Upper lobe of right lung (tissue), 1 donor: ENCODE measurements at regions not wholly inside any gene's neighbourhood (a gene's known extent, or its start where the extent isn't known, plus 50 kb on each side); places are given as distances from the start of the nearest gene placed in this dataset.

Source experiments
- ATAC-seq: fragments of 200-7000 bp; cut with Tn5 transposase; one replicate; pipeline ENCODE4 v1.9.1; 2020; ENCODE audit warnings: mild to moderate bottlenecking, moderate library complexity
- DNase-seq: peaks from one replicate; pipeline ENCODE4 v3.0.0-alpha.2; 2020
- H3K27ac ChIP-seq: fragments of 200-600 bp; one replicate; pipeline ENCODE4 v1.8.0; 2022
- H3K27me3 ChIP-seq: fragments of 200-600 bp; one replicate; pipeline ENCODE4 v1.8.0; 2022; ENCODE audit warnings: mild to moderate bottlenecking
- H3K36me3 ChIP-seq: fragments of 200-600 bp; one replicate; pipeline ENCODE4 v1.8.0; 2022
- H3K4me1 ChIP-seq: fragments of 200-600 bp; one replicate; pipeline ENCODE4 v1.8.0; 2022
- H3K4me3 ChIP-seq: fragments of 200-600 bp; one replicate; pipeline ENCODE4 v1.8.0; 2022; ENCODE audit warnings: mild to moderate bottlenecking
- H3K9me3 ChIP-seq: fragments of 200-600 bp; one replicate; pipeline ENCODE4 v1.8.0; 2022
- intact Hi-C: fragments of 100-400 bp; cut with DNase I; formaldehyde crosslinking; loops from one replicate; pipeline ENCODE4 v1.11.0; 2022
- TF ChIP-seq, protein P1 (sequence below): fragments of 200-600 bp; IDR thresholded peaks from one replicate; pipeline ENCODE4 v1.8.0; 2022; ENCODE audit warnings: antibody characterized with exemption
- donor health status: DM: no; HTN: yes; CAD: no; lungs with severe emphysema.

DNA sequence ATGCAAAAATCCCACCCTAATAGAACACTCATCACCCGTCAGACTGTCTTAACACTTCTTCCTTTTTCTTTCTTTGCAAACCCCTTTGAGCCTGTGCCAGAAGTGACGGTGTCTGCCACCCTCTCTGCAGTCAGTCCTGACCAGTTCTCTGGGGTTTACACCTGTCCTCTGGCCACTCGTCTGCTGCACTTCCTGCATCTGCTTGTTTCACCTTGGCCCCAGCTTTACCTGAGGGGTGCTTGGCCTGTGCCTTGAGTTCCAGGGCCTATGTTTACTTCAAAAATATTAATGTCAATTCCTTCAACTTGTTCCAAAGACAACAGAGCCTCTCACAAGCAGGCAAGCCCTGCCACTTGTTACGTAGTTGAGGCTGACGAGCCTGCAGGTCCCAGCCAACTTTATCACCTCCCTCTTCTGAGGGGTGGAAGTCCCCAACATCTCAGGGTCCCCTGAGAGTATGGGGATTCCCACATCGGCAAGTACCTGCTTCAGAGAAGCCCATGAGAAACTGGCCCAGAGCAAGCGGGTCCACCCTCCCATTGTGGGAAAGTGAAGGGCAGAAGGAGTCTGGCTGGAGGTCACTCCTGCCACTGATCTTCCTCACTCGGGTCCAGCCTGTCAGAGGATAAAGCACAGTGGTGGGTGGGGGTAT, 205.4 kb downstream of the DAD1 start:
- no peaks in the 10 kb centered on the region for H3K27me3 ChIP-seq
- H3K9me3 ChIP-seq, result no peaks in the 10 kb centered on the region
- peaks cover 9% of the 10 kb centered on the region for H3K4me1 ChIP-seq
- ATAC-seq (peak; percentile 48), DNase-seq (no peak)
- H3K36me3 ChIP-seq, result no peaks in the 10 kb centered on the region
- TF ChIP-seq, protein P1, sequence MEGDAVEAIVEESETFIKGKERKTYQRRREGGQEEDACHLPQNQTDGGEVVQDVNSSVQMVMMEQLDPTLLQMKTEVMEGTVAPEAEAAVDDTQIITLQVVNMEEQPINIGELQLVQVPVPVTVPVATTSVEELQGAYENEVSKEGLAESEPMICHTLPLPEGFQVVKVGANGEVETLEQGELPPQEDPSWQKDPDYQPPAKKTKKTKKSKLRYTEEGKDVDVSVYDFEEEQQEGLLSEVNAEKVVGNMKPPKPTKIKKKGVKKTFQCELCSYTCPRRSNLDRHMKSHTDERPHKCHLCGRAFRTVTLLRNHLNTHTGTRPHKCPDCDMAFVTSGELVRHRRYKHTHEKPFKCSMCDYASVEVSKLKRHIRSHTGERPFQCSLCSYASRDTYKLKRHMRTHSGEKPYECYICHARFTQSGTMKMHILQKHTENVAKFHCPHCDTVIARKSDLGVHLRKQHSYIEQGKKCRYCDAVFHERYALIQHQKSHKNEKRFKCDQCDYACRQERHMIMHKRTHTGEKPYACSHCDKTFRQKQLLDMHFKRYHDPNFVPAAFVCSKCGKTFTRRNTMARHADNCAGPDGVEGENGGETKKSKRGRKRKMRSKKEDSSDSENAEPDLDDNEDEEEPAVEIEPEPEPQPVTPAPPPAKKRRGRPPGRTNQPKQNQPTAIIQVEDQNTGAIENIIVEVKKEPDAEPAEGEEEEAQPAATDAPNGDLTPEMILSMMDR, result no peak
- no peak overlapping the region for H3K4me3 ChIP-seq
- intact Hi-C loops, result loop anchor here (10.0 kb wide), 1 partner anchor 171 kb away; no protein-coding TSS in a partner anchor
- H3K27ac ChIP-seq, result no peak overlapping the region

GRCh38 chr14:22382955-22383354, 206.1 kb downstream of the DAD1 start:
- TF ChIP-seq, protein P1, result no peak
- Histone ChIP-seq H3K4me1 (peaks cover 9% of the 10 kb centered on the region), H3K27me3 (no peaks in the 10 kb centered on the region), H3K36me3 (no peaks in the 10 kb centered on the region), H3K4me3 (no peak overlapping the region), H3K9me3 (no peaks in the 10 kb centered on the region), H3K27ac (no peak overlapping the region)
- intact Hi-C loops, result loop anchor here (10.0 kb wide), 1 partner anchor 172 kb away; no protein-coding TSS in a partner anchor
- ATAC-seq (no peak), DNase-seq (no peak)

DNA sequence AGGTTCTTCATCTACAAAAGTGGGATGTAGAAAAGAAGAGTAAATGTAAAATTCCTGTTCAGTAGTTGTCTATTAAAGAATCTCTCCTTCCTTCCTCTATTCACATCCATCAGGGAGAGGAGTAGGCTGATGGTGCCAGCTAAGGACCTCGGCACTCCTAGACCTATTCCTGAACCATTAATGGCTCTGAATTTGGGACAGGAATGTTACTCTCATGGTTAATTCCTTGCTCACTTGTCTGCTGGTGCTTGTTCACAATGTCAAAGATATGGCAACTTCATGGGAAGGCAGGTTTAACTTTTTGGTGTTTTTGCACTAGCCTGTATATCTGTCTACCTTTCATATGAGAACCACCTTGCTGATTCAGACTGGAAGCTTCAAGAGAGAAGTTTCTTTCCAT, 206.6 kb downstream of the DAD1 start:
- no peak for ATAC-seq
- intact Hi-C loops, result loop anchor here (10.0 kb wide), 1 partner anchor 172 kb away; no protein-coding TSS in a partner anchor

DNA sequence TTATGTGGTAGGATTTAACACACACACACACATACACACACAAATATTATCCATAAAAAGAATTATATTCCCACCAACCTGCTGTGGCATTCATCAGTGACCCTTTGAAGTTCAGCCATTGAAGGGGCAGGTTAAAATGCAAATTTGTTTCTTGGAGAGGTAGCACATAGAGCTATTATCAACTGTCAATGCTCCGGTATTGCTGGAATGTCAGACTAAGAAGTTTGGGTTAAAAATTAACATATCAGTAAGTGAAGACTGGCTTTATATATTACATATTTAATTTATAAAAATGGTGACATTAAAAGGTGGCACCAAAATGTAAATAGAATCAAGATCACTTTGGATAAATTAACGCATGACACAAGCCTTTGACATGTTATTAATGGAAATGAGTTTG, 207.3 kb downstream of the DAD1 start:
- no peaks in the 10 kb centered on the region for H3K36me3 ChIP-seq
- DNase-seq (no peak), ATAC-seq (no peak)
- H3K27ac ChIP-seq, result no peak overlapping the region
- TF ChIP-seq, protein P1, result no peak
- peaks cover 9% of the 10 kb centered on the region for H3K4me1 ChIP-seq
- intact Hi-C loops, result loop anchor here (10.0 kb wide), 1 partner anchor 173 kb away; no protein-coding TSS in a partner anchor
- H3K9me3 ChIP-seq, result no peaks in the 10 kb centered on the region
- H3K27me3 ChIP-seq, result no peaks in the 10 kb centered on the region
- no peak overlapping the region for H3K4me3 ChIP-seq

More for the DNA sequence above, 206.6 kb downstream of the DAD1 start:
- Histone ChIP-seq H3K27ac (no peak overlapping the region), H3K36me3 (no peaks in the 10 kb centered on the region), H3K27me3 (no peaks in the 10 kb centered on the region), H3K9me3 (no peaks in the 10 kb centered on the region), H3K4me3 (no peak overlapping the region), H3K4me1 (peaks cover 9% of the 10 kb centered on the region)
- no peak for DNase-seq
- TF ChIP-seq, protein P1, result no peak

DNA sequence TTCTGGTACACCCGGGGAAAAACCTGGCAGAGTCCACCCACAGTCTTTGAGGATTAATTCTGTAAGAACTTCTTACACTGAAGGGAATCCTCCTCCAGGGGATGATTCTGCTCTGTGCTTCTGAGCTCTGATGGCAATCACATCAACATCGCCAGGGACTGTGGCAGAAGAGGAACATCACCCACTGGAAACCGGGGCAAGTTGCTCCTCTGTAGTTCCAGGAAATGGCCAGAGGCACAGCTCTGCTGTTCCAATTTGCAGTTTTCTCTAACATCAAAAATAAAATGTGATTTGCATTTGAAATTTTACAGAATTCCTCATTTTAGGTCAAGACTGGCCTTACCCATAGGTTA, 207.6 kb downstream of the DAD1 start:
- intact Hi-C loops, result loop anchor here (10.0 kb wide), 1 partner anchor 173 kb away; no protein-coding TSS in a partner anchor
- Histone ChIP-seq H3K4me3 (no peak overlapping the region), H3K27ac (no peak overlapping the region), H3K4me1 (peaks cover 9% of the 10 kb centered on the region), H3K9me3 (no peaks in the 10 kb centered on the region), H3K36me3 (no peaks in the 10 kb centered on the region), H3K27me3 (no peaks in the 10 kb centered on the region)
- no peak for ATAC-seq
- TF ChIP-seq, protein P1, result no peak
- DNase-seq, result no peak
